ENCODE measurements at regions not wholly inside any gene's neighbourhood (a gene's known extent, or its start where the extent isn't known, plus 50 kb on each side); places are given as distances from the start of the nearest gene placed in this dataset.

GRCh38 chr15:35755237-35755802 is 209.4 kb upstream of the DPH6 start:
- H3K27me3 ChIP-seq (ENCODE audit: insufficient read depth, low read depth): no peaks in the 10 kb centered on the region
- H3K4me3 ChIP-seq: no peak overlapping the region
- BruUV-seq (replicated peaks): no TSS peak
- no peak for DNase-seq
- CTCF ChIA-PET: no interaction called here
- intact Hi-C loops (cut with micrococcal nuclease; ENCODE audit: unreplicated experiment): loop anchor here (10.0 kb wide), 1 partner anchor 749 kb away; no protein-coding TSS in a partner anchor
- no peak overlapping the region for H3K4me2 ChIP-seq
- no peaks in the 10 kb centered on the region for H4K20me1 ChIP-seq (ENCODE audit: insufficient read depth)
- POLR2A ChIA-PET (ENCODE audit: unreplicated experiment): no interaction called here
- no peaks in the 10 kb centered on the region for H3K36me3 ChIP-seq (ENCODE audit: low read depth)
- no peaks in the 10 kb centered on the region for H3K9me3 ChIP-seq (ENCODE audit: insufficient read depth, low read depth)
- H3K79me2 ChIP-seq (ENCODE audit: low read depth): no peaks in the 10 kb centered on the region
- H3K27ac ChIP-seq: no peak overlapping the region
- no peaks in the 10 kb centered on the region for H3K9me2 ChIP-seq (ENCODE audit: insufficient read depth)
- no peaks in the 10 kb centered on the region for H3F3A ChIP-seq (ENCODE audit: insufficient read depth, low read depth)
- TF ChIP-seq, protein P1, sequence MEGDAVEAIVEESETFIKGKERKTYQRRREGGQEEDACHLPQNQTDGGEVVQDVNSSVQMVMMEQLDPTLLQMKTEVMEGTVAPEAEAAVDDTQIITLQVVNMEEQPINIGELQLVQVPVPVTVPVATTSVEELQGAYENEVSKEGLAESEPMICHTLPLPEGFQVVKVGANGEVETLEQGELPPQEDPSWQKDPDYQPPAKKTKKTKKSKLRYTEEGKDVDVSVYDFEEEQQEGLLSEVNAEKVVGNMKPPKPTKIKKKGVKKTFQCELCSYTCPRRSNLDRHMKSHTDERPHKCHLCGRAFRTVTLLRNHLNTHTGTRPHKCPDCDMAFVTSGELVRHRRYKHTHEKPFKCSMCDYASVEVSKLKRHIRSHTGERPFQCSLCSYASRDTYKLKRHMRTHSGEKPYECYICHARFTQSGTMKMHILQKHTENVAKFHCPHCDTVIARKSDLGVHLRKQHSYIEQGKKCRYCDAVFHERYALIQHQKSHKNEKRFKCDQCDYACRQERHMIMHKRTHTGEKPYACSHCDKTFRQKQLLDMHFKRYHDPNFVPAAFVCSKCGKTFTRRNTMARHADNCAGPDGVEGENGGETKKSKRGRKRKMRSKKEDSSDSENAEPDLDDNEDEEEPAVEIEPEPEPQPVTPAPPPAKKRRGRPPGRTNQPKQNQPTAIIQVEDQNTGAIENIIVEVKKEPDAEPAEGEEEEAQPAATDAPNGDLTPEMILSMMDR (conservative IDR thresholded peaks at IDR 0.05): no peak
- TF ChIP-seq EZH2 (IDR thresholded peaks at IDR 0.05; ENCODE audit: low read depth): no peak
- no peak overlapping the region for H2AFZ ChIP-seq
- H3K4me1 ChIP-seq (replicated peaks; ENCODE audit: insufficient read depth): no peaks in the 10 kb centered on the region

- intact Hi-C loops (cut with micrococcal nuclease; ENCODE audit: unreplicated experiment): loop anchor here (10.0 kb wide), 1 partner anchor 748 kb away; no protein-coding TSS in a partner anchor
- no peaks in the 10 kb centered on the region for H3K9me3 ChIP-seq (ENCODE audit: insufficient read depth, low read depth)
- H3K79me2 ChIP-seq (ENCODE audit: low read depth): no peaks in the 10 kb centered on the region
- H3K4me3 ChIP-seq: no peak overlapping the region
- no peak for TF ChIP-seq EZH2 (IDR thresholded peaks at IDR 0.05; ENCODE audit: low read depth)
- TF ChIP-seq, protein P1 (conservative IDR thresholded peaks at IDR 0.05): no peak
- H3K27me3 ChIP-seq (ENCODE audit: insufficient read depth, low read depth): no peaks in the 10 kb centered on the region
- no peaks in the 10 kb centered on the region for H3F3A ChIP-seq (ENCODE audit: insufficient read depth, low read depth)
- POLR2A ChIA-PET (ENCODE audit: unreplicated experiment): no interaction called here
- CTCF ChIA-PET: no interaction called here
- no TSS peak for BruUV-seq (replicated peaks)
- no peaks in the 10 kb centered on the region for H4K20me1 ChIP-seq (ENCODE audit: insufficient read depth)
- H2AFZ ChIP-seq: no peak overlapping the region
- H3K4me2 ChIP-seq: no peak overlapping the region
- no peak overlapping the region for H3K27ac ChIP-seq
- no peaks in the 10 kb centered on the region for H3K4me1 ChIP-seq (replicated peaks; ENCODE audit: insufficient read depth)
- H3K9me2 ChIP-seq (ENCODE audit: insufficient read depth): no peaks in the 10 kb centered on the region
- H3K36me3 ChIP-seq (ENCODE audit: low read depth): no peaks in the 10 kb centered on the region
- no peak for DNase-seq
Measured at GRCh38 chr15:35756623-35757022, 210.7 kb upstream of the DPH6 start.

- no peak overlapping the region for H2AFZ ChIP-seq
- no peak overlapping the region for H3K27ac ChIP-seq
- H3K4me2 ChIP-seq: no peak overlapping the region
- H3K9me2 ChIP-seq (ENCODE audit: insufficient read depth): no peaks in the 10 kb centered on the region
- H4K20me1 ChIP-seq (ENCODE audit: insufficient read depth): no peaks in the 10 kb centered on the region
- H3K79me2 ChIP-seq (ENCODE audit: low read depth): no peaks in the 10 kb centered on the region
- POLR2A ChIA-PET (ENCODE audit: unreplicated experiment): no interaction called here
- no TSS peak for BruUV-seq (replicated peaks)
- CTCF ChIA-PET: no interaction called here
- H3K4me1 ChIP-seq (replicated peaks; ENCODE audit: insufficient read depth): no peaks in the 10 kb centered on the region
- H3K4me3 ChIP-seq: no peak overlapping the region
- DNase-seq: no peak
- intact Hi-C loops (cut with micrococcal nuclease; ENCODE audit: unreplicated experiment): loop anchor here (10.0 kb wide), 1 partner anchor 747 kb away; no protein-coding TSS in a partner anchor
- no peaks in the 10 kb centered on the region for H3K36me3 ChIP-seq (ENCODE audit: low read depth)
- H3F3A ChIP-seq (ENCODE audit: insufficient read depth, low read depth): no peaks in the 10 kb centered on the region
- no peaks in the 10 kb centered on the region for H3K27me3 ChIP-seq (ENCODE audit: insufficient read depth, low read depth)
- H3K9me3 ChIP-seq (ENCODE audit: insufficient read depth, low read depth): no peaks in the 10 kb centered on the region
- TF ChIP-seq, protein P1 (conservative IDR thresholded peaks at IDR 0.05): no peak
- TF ChIP-seq EZH2 (IDR thresholded peaks at IDR 0.05; ENCODE audit: low read depth): no peak
Measured at GRCh38 chr15:35757361-35757760, 211.4 kb upstream of the DPH6 start.

Data from PC-9 (cell line).